ENCODE measurements at regions not wholly inside any gene's neighbourhood (a gene's known extent, or its start where the extent isn't known, plus 50 kb on each side); places are given as distances from the start of the nearest gene placed in this dataset.

DNA sequence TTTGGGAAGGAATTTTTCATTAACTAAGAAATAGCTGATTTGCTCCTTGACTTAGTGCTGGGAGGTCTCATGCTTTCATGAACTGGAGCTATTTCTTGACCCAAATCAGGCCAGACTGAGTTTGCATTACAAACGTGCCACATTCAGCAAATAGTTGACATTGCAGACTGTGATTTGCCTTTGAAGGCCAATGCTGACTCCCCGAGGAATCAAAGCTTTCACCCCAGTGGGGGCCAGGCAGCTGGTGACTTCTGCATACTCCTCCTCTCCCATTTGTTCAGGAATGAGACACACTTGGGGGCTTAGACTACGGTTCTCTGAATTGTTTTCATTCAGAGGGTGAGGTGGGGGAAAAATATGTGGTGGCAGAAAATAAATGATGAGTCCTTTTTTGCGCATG is 111.0 kb upstream of the JAZF1 start:
- Histone ChIP-seq H3K27ac (no peak overlapping the region), H3K9ac (no peak overlapping the region), H3K27me3 (no peaks in the 10 kb centered on the region), H3F3A (ENCODE audit: low read depth) (no peaks in the 10 kb centered on the region), H3K9me3 (ENCODE audit: low read depth) (no peaks in the 10 kb centered on the region), H3K4me2 (no peak overlapping the region), H3K4me3 (no peak overlapping the region), H2AFZ (replicated peaks) (no peak overlapping the region), H4K20me1 (ENCODE audit: low read depth) (no peaks in the 10 kb centered on the region), H3K36me3 (no peaks in the 10 kb centered on the region), H3K4me1 (no peaks in the 10 kb centered on the region), H3K79me2 (ENCODE audit: low read depth) (no peaks in the 10 kb centered on the region)
- peaks cover 2% of the 10 kb centered on the region for H3K9me3 Mint-ChIP-seq
- H3K27me3 Mint-ChIP-seq (ENCODE audit: insufficient read depth, low read depth), result peaks cover 2% of the 10 kb centered on the region
- H3K36me3 Mint-ChIP-seq, result no peaks in the 10 kb centered on the region
- no peak for TF ChIP-seq EZH2 (IDR thresholded peaks at IDR 0.05)
- H3K4me1 Mint-ChIP-seq, result peaks cover 7% of the 10 kb centered on the region
- no peak overlapping the region for H3K4me3 Mint-ChIP-seq
- no peak for DNase-seq (ENCODE audit: low spot score)
- H3K27ac Mint-ChIP-seq, result no peak overlapping the region

DNA sequence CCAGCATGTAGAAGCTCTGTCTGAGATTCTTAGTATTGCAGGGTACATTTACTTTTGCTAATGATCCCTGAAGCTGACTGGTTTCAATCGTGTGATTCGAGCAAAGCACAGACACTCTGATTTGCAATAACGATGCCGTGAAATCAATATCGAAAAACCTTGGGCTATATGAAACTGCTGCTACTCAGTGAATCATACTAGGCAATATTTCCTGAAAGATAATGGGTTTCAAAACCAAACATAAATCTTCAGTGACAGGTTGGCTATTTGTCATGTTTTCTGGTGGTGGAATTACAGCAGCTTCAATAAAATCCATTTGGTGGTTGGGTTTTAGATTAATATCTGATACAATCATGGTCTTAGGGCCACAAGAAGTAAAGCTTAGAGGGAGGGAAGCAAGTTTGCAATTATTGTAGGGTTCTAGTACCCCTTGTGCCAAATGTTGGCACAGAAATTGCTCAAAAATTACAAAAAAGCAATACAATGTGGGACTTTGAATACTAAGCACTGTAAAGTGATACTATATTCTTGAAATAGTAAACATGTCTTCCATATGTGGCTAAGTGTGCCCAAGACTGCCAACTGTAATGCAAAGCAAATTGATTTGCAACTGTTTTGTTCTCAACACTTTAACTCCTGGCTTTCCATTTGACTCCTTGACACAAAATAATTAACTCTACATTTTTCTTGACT is 112.4 kb upstream of the JAZF1 start:
- no peak for DNase-seq (ENCODE audit: low spot score)
- H3K4me1 Mint-ChIP-seq, result peaks cover 7% of the 10 kb centered on the region

GRCh38 chr7:28293527-28293835 is 112.9 kb upstream of the JAZF1 start:
- H3K4me2 ChIP-seq, result no peak overlapping the region
- Mint-ChIP-seq H3K36me3 (no peaks in the 10 kb centered on the region), H3K9me3 (no peaks in the 10 kb centered on the region), H3K4me1 (peaks cover 7% of the 10 kb centered on the region), H3K27ac (no peak overlapping the region), H3K27me3 (ENCODE audit: insufficient read depth, low read depth) (peaks cover 2% of the 10 kb centered on the region), H3K4me3 (no peak overlapping the region)
- no peak for DNase-seq (ENCODE audit: low spot score)
- no peak overlapping the region for H3K9ac ChIP-seq
- H3K4me1 ChIP-seq, result no peaks in the 10 kb centered on the region
- no peaks in the 10 kb centered on the region for H3K79me2 ChIP-seq (ENCODE audit: low read depth)
- no peaks in the 10 kb centered on the region for H3F3A ChIP-seq (ENCODE audit: low read depth)
- H4K20me1 ChIP-seq (ENCODE audit: low read depth), result no peaks in the 10 kb centered on the region
- TF ChIP-seq EZH2 (IDR thresholded peaks at IDR 0.05), result no peak
- no peak for TF ChIP-seq EZH2phosphoT487 (IDR thresholded peaks at IDR 0.05)
- TF ChIP-seq, protein P1, sequence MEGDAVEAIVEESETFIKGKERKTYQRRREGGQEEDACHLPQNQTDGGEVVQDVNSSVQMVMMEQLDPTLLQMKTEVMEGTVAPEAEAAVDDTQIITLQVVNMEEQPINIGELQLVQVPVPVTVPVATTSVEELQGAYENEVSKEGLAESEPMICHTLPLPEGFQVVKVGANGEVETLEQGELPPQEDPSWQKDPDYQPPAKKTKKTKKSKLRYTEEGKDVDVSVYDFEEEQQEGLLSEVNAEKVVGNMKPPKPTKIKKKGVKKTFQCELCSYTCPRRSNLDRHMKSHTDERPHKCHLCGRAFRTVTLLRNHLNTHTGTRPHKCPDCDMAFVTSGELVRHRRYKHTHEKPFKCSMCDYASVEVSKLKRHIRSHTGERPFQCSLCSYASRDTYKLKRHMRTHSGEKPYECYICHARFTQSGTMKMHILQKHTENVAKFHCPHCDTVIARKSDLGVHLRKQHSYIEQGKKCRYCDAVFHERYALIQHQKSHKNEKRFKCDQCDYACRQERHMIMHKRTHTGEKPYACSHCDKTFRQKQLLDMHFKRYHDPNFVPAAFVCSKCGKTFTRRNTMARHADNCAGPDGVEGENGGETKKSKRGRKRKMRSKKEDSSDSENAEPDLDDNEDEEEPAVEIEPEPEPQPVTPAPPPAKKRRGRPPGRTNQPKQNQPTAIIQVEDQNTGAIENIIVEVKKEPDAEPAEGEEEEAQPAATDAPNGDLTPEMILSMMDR (IDR thresholded peaks at IDR 0.05), result no peak
- no peaks in the 10 kb centered on the region for H3K36me3 ChIP-seq
- no peak overlapping the region for H3K4me3 ChIP-seq
- no peaks in the 10 kb centered on the region for H3K9me3 ChIP-seq (ENCODE audit: low read depth)
- no peak overlapping the region for H3K27ac ChIP-seq
- no peak overlapping the region for H2AFZ ChIP-seq (replicated peaks)
- H3K27me3 ChIP-seq, result no peaks in the 10 kb centered on the region

More for the DNA sequence above, 112.4 kb upstream of the JAZF1 start:
- Histone ChIP-seq H2AFZ (replicated peaks) (no peak overlapping the region), H3K36me3 (no peaks in the 10 kb centered on the region), H3F3A (ENCODE audit: low read depth) (no peaks in the 10 kb centered on the region), H3K4me3 (no peak overlapping the region), H3K9ac (no peak overlapping the region), H3K4me2 (no peak overlapping the region), H3K27me3 (no peaks in the 10 kb centered on the region), H3K27ac (no peak overlapping the region), H4K20me1 (ENCODE audit: low read depth) (no peaks in the 10 kb centered on the region), H3K9me3 (ENCODE audit: low read depth) (no peaks in the 10 kb centered on the region), H3K4me1 (no peaks in the 10 kb centered on the region), H3K79me2 (ENCODE audit: low read depth) (no peaks in the 10 kb centered on the region)
- Mint-ChIP-seq H3K9me3 (no peaks in the 10 kb centered on the region), H3K4me3 (no peak overlapping the region), H3K27me3 (ENCODE audit: insufficient read depth, low read depth) (peaks cover 2% of the 10 kb centered on the region), H3K36me3 (no peaks in the 10 kb centered on the region), H3K27ac (no peak overlapping the region)
- TF ChIP-seq, protein P1 (IDR thresholded peaks at IDR 0.05), result no peak
- TF ChIP-seq EZH2 (IDR thresholded peaks at IDR 0.05) (no peak), EZH2phosphoT487 (IDR thresholded peaks at IDR 0.05) (no peak)

DNA sequence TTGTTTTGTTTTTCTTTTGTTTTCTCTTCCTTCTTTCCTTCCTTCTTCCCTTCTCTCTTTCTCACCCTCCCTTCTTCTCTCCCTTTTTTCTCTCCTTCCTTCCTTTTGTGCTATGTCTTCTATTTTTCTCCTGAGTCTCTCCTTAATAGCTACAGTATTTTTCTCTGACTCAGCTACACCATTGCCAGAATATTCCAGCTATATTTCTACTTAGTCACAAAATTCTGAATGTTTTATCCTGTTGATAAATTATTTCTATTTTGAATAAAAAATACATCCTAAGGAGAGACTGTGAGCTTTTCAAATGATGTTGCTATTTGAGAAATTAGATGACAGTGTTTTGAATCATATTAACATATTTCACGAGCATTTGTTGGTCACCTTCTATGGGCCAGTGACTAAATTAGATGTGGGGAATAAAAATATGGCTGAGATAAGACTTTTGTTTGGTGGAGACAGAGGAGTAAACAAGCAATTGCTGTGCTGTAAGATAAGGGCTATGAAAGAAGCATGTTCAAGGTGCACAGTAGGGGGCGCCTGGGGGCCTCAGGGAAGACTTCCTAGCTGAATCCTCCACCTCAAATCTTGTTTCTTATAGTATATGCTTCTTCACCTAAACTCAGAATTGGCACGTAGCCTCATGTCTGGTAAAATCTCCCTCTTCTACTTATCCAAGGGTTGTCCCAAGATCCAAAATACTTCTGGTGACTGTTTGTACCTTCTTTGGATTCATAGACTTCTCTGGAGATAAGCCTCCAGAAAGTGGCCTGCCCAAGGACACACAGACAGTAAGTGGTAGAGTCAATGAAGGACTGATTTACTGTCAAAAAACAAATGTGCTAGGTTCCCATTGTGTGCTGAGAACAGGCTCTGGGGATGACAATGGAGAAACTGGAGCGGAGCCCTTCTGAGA is 115.5 kb upstream of the CREB5 start:
- Mint-ChIP-seq H3K36me3 (no peaks in the 10 kb centered on the region), H3K9me3 (no peaks in the 10 kb centered on the region), H3K27me3 (ENCODE audit: insufficient read depth, low read depth) (peaks cover 2% of the 10 kb centered on the region), H3K4me3 (no peak overlapping the region), H3K27ac (no peak overlapping the region), H3K4me1 (peaks cover 9% of the 10 kb centered on the region)
- Histone ChIP-seq H3K4me2 (no peak overlapping the region), H3K9ac (no peak overlapping the region), H4K20me1 (ENCODE audit: low read depth) (no peaks in the 10 kb centered on the region), H3K4me1 (no peaks in the 10 kb centered on the region), H2AFZ (replicated peaks) (no peak overlapping the region), H3K27me3 (no peaks in the 10 kb centered on the region), H3K27ac (no peak overlapping the region), H3F3A (ENCODE audit: low read depth) (no peaks in the 10 kb centered on the region), H3K4me3 (no peak overlapping the region), H3K9me3 (ENCODE audit: low read depth) (no peaks in the 10 kb centered on the region), H3K79me2 (ENCODE audit: low read depth) (no peaks in the 10 kb centered on the region), H3K36me3 (no peaks in the 10 kb centered on the region)
- TF ChIP-seq EZH2phosphoT487 (IDR thresholded peaks at IDR 0.05), result no peak
- TF ChIP-seq, protein P1 (IDR thresholded peaks at IDR 0.05), result peak; percentile 64
- peak; percentile 59 for DNase-seq (ENCODE audit: low spot score)

All from neural progenitor cell (in vitro differentiated cells).